Keratinocyte (primary cell): ENCODE measurements at regions not wholly inside any gene's neighbourhood (a gene's known extent, or its start where the extent isn't known, plus 50 kb on each side); places are given as distances from the start of the nearest gene placed in this dataset.

Experiments used
- EZH2 ChIP-seq: IDR thresholded peaks from one replicate; pipeline ENCODE4 v1.6.1; 2012; ENCODE audit warnings: inconsistent platforms, mild to moderate bottlenecking, low read length, moderate library complexity
- TF ChIP-seq, protein P1 (sequence below), 3 experiments: IDR thresholded peaks in 1 of 3; conservative IDR thresholded peaks in 1 of 3; optimal IDR thresholded peaks in 1 of 3; 2 replicates in 2 of 3; 3 replicates in 1 of 3; pipeline versions ENCODE3 to v1.5.1; 2011; ENCODE audit warnings: low read length in 3 of 3, mild to moderate bottlenecking in 3 of 3, moderate library complexity in 2 of 3, control low read depth in 1 of 3, inconsistent platforms in 1 of 3; ENCODE audit not compliant: insufficient read depth in 2 of 3; ENCODE audit errors: extremely low read depth in 1 of 3

DNA sequence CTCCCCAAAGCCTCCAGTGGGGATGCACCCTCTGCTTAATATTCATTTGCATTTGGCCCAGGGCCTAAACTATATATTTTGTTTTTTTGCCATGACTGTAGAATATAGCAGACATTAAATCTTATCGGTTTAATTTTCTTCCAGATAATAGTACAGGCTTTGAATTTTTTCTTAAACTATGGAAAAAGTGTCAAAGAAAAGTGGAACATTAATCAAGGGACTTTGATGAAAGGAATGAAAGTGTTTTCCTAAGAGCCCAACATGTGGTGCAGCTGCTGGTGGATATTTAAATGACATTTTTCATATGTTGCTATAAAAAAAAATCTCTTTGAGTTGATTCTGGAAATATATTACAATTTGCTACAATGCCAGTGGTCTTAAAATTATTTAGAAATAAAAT is 346.8 kb downstream of the CYP26B1 start:
- no peak for TF ChIP-seq EZH2
- TF ChIP-seq, protein P1, sequence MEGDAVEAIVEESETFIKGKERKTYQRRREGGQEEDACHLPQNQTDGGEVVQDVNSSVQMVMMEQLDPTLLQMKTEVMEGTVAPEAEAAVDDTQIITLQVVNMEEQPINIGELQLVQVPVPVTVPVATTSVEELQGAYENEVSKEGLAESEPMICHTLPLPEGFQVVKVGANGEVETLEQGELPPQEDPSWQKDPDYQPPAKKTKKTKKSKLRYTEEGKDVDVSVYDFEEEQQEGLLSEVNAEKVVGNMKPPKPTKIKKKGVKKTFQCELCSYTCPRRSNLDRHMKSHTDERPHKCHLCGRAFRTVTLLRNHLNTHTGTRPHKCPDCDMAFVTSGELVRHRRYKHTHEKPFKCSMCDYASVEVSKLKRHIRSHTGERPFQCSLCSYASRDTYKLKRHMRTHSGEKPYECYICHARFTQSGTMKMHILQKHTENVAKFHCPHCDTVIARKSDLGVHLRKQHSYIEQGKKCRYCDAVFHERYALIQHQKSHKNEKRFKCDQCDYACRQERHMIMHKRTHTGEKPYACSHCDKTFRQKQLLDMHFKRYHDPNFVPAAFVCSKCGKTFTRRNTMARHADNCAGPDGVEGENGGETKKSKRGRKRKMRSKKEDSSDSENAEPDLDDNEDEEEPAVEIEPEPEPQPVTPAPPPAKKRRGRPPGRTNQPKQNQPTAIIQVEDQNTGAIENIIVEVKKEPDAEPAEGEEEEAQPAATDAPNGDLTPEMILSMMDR (optimal IDR thresholded peaks at IDR 0.05 in 1 of 3, IDR thresholded peaks at IDR 0.05 in 1 of 3, conservative IDR thresholded peaks at IDR 0.05 in 1 of 3; ENCODE audit: extremely low read depth in 1 of 3, insufficient read depth in 2 of 3, low read length in 3 of 3), result no peak
